A673 (cell line): ENCODE measurements at regions not wholly inside any gene's neighbourhood (a gene's known extent, or its start where the extent isn't known, plus 50 kb on each side); places are given as distances from the start of the nearest gene placed in this dataset.

ENCODE experiments used
- BruUV-seq: library from RNA; stranded (reverse); fragments of 400-500 nt; replicated peaks from 2 replicates; lab custom pipeline; 2021; lab: Mats Ljungman, UMichigan
- CTCF ChIA-PET: fragments of 300-600 bp; sonication (Branson Sonifier 250); formaldehyde crosslinking; loops from one replicate; lab custom pipeline; 2022; ENCODE audit warnings: antibody characterized with exemption; lab: Charles Lee
- POLR2A ChIA-PET: fragments of 300-600 bp; sonication (Branson Sonifier 250); formaldehyde crosslinking; loops from one replicate; lab custom pipeline; 2022; ENCODE audit warnings: antibody characterized with exemption; ENCODE audit not compliant: low non-redundant PET; lab: Charles Lee
- DNase-seq: peaks from one replicate; pipeline ENCODE4 v3.0.0-alpha.2; 2015; ENCODE audit warnings: low spot score
- H3K27ac ChIP-seq: fragments of 200-600 bp; sonication (generic); 2 replicates; pipeline ENCODE4 v1.5.1; 2016; ENCODE audit warnings: mixed run types, low read depth, mild to moderate bottlenecking, mixed read lengths, antibody characterized with exemption, low read length; ENCODE audit not compliant: poor library complexity, severe bottlenecking
- H3K27me3 ChIP-seq: fragments of 200-600 bp; sonication (generic); replicated peaks from 2 replicates; pipeline ENCODE4 v1.6.1; 2017; ENCODE audit warnings: mixed run types, low read depth, mild to moderate bottlenecking, mixed read lengths, antibody characterized with exemption, low read length; ENCODE audit not compliant: insufficient read depth, poor library complexity
- H3K36me3 ChIP-seq: fragments of 200-600 bp; sonication (generic); 2 replicates; pipeline ENCODE4 v1.6.1; 2016; ENCODE audit warnings: mixed run types, mild to moderate bottlenecking, mixed read lengths, antibody characterized with exemption, low read length; ENCODE audit not compliant: insufficient read depth, poor library complexity, severe bottlenecking
- H3K4me1 ChIP-seq: fragments of 200-600 bp; sonication (generic); 2 replicates; pipeline ENCODE4 v1.6.1; 2017; ENCODE audit warnings: mixed run types, mild to moderate bottlenecking, mixed read lengths, antibody characterized with exemption, low read length; ENCODE audit not compliant: insufficient read depth, poor library complexity, severe bottlenecking
- H3K4me3 ChIP-seq: fragments of 200-600 bp; sonication (generic); 2 replicates; pipeline ENCODE4 v1.5.1; 2016; ENCODE audit warnings: low read depth, mixed run types, mild to moderate bottlenecking, mixed read lengths, low read length; ENCODE audit not compliant: poor library complexity, severe bottlenecking
- H3K9me3 ChIP-seq: fragments of 200-600 bp; sonication (generic); 2 replicates; pipeline ENCODE4 v1.6.1; 2016; ENCODE audit warnings: mixed run types, low read depth, mild to moderate bottlenecking, mixed read lengths, antibody characterized with exemption, low read length; ENCODE audit not compliant: poor library complexity, severe bottlenecking
- CTCF ChIP-seq: fragments of 300-800, 200-600 bp; sonication (generic); conservative IDR thresholded peaks from 2 replicates; pipeline ENCODE4 v1.5.1; 2017; ENCODE audit warnings: low read depth, mild to moderate bottlenecking, antibody characterized with exemption, low read length, moderate library complexity, mixed read lengths
- EZH2 ChIP-seq: fragments of 200-600 bp; sonication (generic); IDR thresholded peaks from 2 replicates; pipeline ENCODE4 v1.6.1; 2017; ENCODE audit warnings: borderline replicate concordance, low read depth, mild to moderate bottlenecking, mixed read lengths, antibody characterized with exemption, low read length; ENCODE audit not compliant: poor library complexity, severe bottlenecking
- intact Hi-C: fragments of 100-400 bp; cut with micrococcal nuclease; formaldehyde crosslinking; loops from one replicate; pipeline ENCODE4 v1.10.0; 2022; ENCODE audit not compliant: unreplicated experiment

GRCh38 chrX:13495232-13495631 lies 74.2 kb upstream of the EGFL6 start:
- no peaks in the 10 kb centered on the region for H3K36me3 ChIP-seq
- ChIA-PET CTCF (no interaction called here), POLR2A (no interaction called here)
- H3K27ac ChIP-seq = no peak overlapping the region
- DNase-seq = no peak
- H3K4me1 ChIP-seq = no peaks in the 10 kb centered on the region
- intact Hi-C loops = no loop called here
- no peaks in the 10 kb centered on the region for H3K9me3 ChIP-seq
- H3K27me3 ChIP-seq = peaks cover 11% of the 10 kb centered on the region
- BruUV-seq = no TSS peak
- no peak overlapping the region for H3K4me3 ChIP-seq
- TF ChIP-seq CTCF (no peak), EZH2 (no peak)

- Histone ChIP-seq H3K27ac (no peak overlapping the region), H3K36me3 (no peaks in the 10 kb centered on the region), H3K9me3 (no peaks in the 10 kb centered on the region), H3K4me3 (no peak overlapping the region), H3K4me1 (no peaks in the 10 kb centered on the region), H3K27me3 (peaks cover 11% of the 10 kb centered on the region)
- no peak for TF ChIP-seq EZH2
- no peak for TF ChIP-seq CTCF
- no TSS peak for BruUV-seq
- no peak for DNase-seq
- CTCF ChIA-PET = no interaction called here
- intact Hi-C loops = no loop called here
- POLR2A ChIA-PET = no interaction called here
These were observed 74.8 kb upstream of the EGFL6 start for GRCh38 chrX:13494562-13494961.

- ChIA-PET POLR2A (interaction anchor here (0.6 kb wide), 1 partner anchor 212 kb away, joined by 3 read pairs; no protein-coding TSS in a partner anchor), CTCF (no interaction called here)
- intact Hi-C loops = no loop called here
- Histone ChIP-seq H3K4me1 (no peaks in the 10 kb centered on the region), H3K36me3 (no peaks in the 10 kb centered on the region), H3K27ac (no peak overlapping the region), H3K4me3 (no peak overlapping the region), H3K27me3 (peaks cover 11% of the 10 kb centered on the region), H3K9me3 (no peaks in the 10 kb centered on the region)
- DNase-seq = no peak
- no TSS peak for BruUV-seq
- TF ChIP-seq CTCF (no peak), EZH2 (no peak)
These were observed 75.7 kb upstream of the EGFL6 start for GRCh38 chrX:13493659-13494058.
